ENCODE measurements at regions not wholly inside any gene's neighbourhood (a gene's known extent, or its start where the extent isn't known, plus 50 kb on each side); places are given as distances from the start of the nearest gene placed in this dataset.

DNA sequence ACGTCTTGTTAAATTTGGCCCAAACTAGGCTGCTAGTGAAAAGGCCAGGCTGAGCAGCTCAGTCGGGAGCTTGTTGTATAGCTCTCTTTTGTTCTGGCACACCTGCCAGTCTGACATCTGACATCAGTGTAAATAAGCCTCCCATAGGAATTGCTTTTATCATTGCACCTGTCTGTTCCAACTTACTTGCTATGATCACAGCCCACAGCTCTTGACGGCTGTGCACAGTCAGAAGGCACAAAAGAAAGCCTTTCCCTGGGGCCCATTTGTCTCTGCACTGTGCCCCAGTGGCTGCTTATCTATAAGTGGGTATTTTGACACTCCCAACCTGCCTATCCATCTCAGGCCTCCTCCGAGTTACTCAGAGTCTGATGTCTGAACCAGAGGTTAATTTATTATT lies 324.5 kb downstream of the NUAK1 start:
- H3K4me3 ChIP-seq (ENCODE audit: low read length): no peak overlapping the region
- DNase-seq (ENCODE audit: low read depth): no peak
- TF ChIP-seq, protein P1, sequence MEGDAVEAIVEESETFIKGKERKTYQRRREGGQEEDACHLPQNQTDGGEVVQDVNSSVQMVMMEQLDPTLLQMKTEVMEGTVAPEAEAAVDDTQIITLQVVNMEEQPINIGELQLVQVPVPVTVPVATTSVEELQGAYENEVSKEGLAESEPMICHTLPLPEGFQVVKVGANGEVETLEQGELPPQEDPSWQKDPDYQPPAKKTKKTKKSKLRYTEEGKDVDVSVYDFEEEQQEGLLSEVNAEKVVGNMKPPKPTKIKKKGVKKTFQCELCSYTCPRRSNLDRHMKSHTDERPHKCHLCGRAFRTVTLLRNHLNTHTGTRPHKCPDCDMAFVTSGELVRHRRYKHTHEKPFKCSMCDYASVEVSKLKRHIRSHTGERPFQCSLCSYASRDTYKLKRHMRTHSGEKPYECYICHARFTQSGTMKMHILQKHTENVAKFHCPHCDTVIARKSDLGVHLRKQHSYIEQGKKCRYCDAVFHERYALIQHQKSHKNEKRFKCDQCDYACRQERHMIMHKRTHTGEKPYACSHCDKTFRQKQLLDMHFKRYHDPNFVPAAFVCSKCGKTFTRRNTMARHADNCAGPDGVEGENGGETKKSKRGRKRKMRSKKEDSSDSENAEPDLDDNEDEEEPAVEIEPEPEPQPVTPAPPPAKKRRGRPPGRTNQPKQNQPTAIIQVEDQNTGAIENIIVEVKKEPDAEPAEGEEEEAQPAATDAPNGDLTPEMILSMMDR (conservative IDR thresholded peaks at IDR 0.05; ENCODE audit: low read length): no peak

- H3K4me3 ChIP-seq (ENCODE audit: low read length): no peak overlapping the region
- TF ChIP-seq, protein P1 (conservative IDR thresholded peaks at IDR 0.05; ENCODE audit: low read length): no peak
- DNase-seq (ENCODE audit: low read depth): no peak
These were observed 319.2 kb downstream of the NUAK1 start for GRCh38 chr12:105819549-105819948.

DNA sequence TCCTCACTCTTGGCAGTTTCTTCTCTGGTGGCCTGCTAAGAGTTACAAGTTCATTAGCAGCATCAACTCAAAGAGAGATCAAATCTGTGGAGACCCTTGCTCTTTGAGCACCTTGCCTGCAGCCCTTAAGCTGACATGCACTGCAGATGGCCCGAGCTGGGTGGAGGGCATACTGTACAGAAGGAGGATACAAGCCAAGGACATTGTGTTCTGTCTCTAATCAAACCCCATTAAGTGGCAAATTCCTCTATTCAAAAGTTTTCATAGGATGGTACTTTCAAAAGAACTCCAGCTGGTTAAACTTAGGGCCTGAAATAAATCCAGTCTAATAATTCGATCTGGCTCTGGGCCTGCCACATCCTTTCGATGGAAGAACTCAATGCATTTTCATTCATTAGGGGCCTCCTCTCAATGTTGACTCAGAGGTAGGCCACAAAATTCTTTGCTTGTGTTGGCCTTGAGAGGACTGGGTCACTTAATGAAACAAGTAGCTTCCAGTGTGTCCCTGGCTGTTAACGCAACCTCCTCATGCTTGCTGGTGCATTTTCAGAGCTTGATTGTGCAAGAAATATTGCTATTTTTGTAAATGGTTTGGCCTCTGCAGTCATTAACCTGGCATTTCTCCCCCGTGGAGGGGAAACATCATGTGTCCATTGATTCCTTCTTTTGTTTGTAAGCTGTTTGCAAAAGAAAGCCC lies 318.2 kb downstream of the NUAK1 start:
- peak; percentile 98 for DNase-seq (ENCODE audit: low read depth)
- TF ChIP-seq, protein P1 (conservative IDR thresholded peaks at IDR 0.05; ENCODE audit: low read length): no peak
- no peak overlapping the region for H3K4me3 ChIP-seq (ENCODE audit: low read length)

DNA sequence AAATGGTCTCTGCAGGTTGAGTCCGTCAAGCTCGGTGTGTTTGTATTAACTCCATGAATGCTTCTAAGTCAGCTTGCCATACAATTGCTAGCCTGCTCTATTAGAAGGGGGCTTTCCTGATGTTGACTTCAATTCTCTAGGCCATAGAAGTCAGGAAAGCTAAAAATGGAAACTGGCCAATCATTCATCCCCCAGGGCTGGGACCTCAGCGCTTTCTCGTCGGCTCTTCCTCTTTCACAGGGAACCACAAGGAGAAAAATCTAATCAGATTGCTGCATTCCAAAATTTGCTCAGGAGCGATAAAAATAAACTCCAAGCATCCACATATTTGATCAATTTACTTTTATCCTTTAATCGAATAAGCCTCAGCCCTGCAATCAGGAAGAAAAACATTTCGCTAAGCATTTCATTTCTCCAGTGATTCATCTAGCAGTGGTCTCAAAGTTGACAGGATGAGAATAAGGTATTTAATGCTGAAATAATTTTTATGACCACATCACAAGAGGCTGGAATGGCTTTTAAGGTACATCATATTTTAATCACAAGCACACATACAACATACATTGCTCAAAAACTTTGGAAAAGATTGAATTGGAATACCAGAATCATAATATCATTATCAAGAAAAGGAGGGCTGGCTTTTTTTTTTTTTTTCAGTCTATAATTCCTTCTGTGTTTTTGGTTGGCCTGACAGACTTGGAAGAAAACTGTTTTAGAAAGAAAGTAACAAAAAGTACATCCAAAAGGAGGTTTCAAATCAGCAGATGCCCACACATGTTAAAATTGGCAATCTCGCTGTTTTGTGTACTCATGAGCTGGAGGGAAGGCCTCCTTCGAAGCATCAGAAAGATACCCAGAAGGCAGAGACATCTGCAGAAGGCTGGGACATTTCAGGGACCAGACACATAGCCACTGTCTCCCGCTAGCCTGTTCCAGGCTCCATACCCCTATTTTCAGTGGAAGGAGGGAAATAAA lies 316.3 kb downstream of the NUAK1 start:
- TF ChIP-seq, protein P1 (conservative IDR thresholded peaks at IDR 0.05; ENCODE audit: low read length): no peak
- H3K4me3 ChIP-seq (ENCODE audit: low read length): no peak overlapping the region
- peak; percentile 73 for DNase-seq (ENCODE audit: low read depth)

- H3K4me3 ChIP-seq (ENCODE audit: low read length): no peak overlapping the region
- TF ChIP-seq, protein P1 (conservative IDR thresholded peaks at IDR 0.05; ENCODE audit: low read length): no peak
- no peak for DNase-seq (ENCODE audit: low read depth)
These were observed 314.9 kb downstream of the NUAK1 start for GRCh38 chr12:105823810-105824209.

DNA sequence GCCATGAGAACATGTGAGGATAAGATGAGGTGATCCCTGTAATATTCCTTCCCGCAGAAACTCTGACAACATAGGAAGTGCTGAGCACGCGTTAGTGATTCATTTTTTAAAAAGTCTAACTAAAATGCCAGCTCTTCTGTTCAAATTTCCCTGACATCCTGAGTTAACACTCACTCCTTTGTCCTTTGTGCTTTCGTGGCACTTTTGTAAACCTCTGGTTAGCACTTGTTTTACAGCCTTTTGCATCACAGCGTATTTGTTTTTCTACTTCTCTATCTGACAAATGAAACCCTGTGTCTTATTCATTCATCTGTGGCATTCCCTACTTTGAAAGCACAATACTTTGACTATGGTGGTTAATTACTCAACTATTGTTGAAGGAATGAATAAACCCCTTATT lies 313.6 kb downstream of the NUAK1 start:
- TF ChIP-seq, protein P1 (conservative IDR thresholded peaks at IDR 0.05; ENCODE audit: low read length): no peak
- peak; percentile 6 for DNase-seq (ENCODE audit: low read depth)

More for the DNA sequence above, 313.6 kb downstream of the NUAK1 start:
- no peak overlapping the region for H3K4me3 ChIP-seq (ENCODE audit: low read length)

All from AG10803 (cell line).